ENCODE measurements at regions not wholly inside any gene's neighbourhood (a gene's known extent, or its start where the extent isn't known, plus 50 kb on each side); places are given as distances from the start of the nearest gene placed in this dataset.

- TF ChIP-seq, protein P1, sequence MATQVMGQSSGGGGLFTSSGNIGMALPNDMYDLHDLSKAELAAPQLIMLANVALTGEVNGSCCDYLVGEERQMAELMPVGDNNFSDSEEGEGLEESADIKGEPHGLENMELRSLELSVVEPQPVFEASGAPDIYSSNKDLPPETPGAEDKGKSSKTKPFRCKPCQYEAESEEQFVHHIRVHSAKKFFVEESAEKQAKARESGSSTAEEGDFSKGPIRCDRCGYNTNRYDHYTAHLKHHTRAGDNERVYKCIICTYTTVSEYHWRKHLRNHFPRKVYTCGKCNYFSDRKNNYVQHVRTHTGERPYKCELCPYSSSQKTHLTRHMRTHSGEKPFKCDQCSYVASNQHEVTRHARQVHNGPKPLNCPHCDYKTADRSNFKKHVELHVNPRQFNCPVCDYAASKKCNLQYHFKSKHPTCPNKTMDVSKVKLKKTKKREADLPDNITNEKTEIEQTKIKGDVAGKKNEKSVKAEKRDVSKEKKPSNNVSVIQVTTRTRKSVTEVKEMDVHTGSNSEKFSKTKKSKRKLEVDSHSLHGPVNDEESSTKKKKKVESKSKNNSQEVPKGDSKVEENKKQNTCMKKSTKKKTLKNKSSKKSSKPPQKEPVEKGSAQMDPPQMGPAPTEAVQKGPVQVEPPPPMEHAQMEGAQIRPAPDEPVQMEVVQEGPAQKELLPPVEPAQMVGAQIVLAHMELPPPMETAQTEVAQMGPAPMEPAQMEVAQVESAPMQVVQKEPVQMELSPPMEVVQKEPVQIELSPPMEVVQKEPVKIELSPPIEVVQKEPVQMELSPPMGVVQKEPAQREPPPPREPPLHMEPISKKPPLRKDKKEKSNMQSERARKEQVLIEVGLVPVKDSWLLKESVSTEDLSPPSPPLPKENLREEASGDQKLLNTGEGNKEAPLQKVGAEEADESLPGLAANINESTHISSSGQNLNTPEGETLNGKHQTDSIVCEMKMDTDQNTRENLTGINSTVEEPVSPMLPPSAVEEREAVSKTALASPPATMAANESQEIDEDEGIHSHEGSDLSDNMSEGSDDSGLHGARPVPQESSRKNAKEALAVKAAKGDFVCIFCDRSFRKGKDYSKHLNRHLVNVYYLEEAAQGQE (IDR thresholded peaks at IDR 0.05; ENCODE audit: insufficient read depth in 1 of 2, low read depth in 2 of 2, low read length in 1 of 2), result no peak
- TF ChIP-seq, protein P2, sequence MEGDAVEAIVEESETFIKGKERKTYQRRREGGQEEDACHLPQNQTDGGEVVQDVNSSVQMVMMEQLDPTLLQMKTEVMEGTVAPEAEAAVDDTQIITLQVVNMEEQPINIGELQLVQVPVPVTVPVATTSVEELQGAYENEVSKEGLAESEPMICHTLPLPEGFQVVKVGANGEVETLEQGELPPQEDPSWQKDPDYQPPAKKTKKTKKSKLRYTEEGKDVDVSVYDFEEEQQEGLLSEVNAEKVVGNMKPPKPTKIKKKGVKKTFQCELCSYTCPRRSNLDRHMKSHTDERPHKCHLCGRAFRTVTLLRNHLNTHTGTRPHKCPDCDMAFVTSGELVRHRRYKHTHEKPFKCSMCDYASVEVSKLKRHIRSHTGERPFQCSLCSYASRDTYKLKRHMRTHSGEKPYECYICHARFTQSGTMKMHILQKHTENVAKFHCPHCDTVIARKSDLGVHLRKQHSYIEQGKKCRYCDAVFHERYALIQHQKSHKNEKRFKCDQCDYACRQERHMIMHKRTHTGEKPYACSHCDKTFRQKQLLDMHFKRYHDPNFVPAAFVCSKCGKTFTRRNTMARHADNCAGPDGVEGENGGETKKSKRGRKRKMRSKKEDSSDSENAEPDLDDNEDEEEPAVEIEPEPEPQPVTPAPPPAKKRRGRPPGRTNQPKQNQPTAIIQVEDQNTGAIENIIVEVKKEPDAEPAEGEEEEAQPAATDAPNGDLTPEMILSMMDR (IDR thresholded peaks at IDR 0.05), result no peak
- TF ChIP-seq POLR2AphosphoS5 (IDR thresholded peaks at IDR 0.05; ENCODE audit: low read depth, low read length) (no peak), SIN3A (IDR thresholded peaks at IDR 0.05; ENCODE audit: borderline replicate concordance, insufficient read depth, low read depth, low read length) (no peak)
These were observed 154.1 kb upstream of the HS3ST3A1 start for GRCh38 chr17:13755851-13756250.
